GM21515 (cell line): ENCODE measurements at regions not wholly inside any gene's neighbourhood (a gene's known extent, or its start where the extent isn't known, plus 50 kb on each side); places are given as distances from the start of the nearest gene placed in this dataset.

ENCODE experiments used
- ATAC-seq: cut with Tn5 transposase; IDR thresholded peaks from one replicate; pipeline ENCODE4 v1.9.1; 2021; ENCODE audit not compliant: unreplicated experiment

DNA sequence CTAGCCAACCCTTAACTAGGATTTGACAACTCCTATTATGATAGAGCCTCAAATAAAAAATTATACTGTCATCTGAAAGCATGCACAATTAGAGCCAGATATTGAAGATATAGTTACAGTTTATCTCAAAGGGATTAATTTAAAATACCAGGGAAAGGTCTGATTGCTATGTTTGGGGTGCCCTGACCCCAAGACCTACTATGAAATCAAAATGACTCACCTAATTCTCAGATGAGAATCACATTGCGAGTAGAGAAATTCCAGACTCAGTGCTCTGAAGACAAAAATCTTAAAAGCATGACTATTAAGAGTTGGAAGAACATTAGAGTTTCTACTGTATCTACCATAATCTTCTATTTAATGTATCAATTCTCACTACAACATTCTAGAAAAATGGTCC is 297.1 kb downstream of the AHR start:
- no peak for ATAC-seq

DNA sequence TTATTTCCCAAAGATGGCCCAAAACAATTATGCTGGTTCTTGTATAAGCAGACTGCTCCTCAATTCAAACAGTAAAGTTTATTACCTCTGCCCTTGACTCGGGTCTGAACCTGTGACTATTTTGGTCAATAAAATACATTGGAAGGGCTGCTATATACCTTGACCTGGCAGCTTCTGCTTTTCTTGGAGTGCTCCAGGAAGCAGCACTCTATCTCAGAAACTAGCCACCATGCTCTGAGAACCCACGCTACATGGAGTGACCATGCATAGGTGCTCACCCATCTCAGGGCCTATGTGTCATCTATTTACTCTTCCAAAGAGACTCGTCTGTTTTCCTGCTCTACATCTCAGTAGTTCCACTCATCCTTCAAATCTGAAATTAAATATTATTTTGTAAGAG is 299.9 kb downstream of the AHR start:
- no peak for ATAC-seq

DNA sequence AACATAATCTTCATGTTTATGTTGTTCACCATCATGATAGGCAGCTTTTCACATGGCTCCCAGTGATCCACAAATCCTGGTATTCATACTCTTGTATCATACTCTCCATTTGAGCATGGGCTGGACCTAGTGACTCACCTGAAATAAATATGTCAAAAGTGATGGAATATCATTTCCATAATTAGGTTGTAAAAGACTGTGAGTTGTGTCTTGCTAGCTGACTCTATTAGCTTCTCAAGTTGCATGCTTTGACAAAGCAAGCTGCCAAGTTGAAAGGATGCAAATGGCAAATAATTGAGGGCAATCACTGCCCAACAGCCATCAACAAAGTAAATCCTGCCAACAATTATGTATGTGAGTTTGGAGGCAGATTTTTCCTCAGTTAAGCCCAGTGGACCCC is 300.4 kb downstream of the AHR start:
- ATAC-seq = no peak

DNA sequence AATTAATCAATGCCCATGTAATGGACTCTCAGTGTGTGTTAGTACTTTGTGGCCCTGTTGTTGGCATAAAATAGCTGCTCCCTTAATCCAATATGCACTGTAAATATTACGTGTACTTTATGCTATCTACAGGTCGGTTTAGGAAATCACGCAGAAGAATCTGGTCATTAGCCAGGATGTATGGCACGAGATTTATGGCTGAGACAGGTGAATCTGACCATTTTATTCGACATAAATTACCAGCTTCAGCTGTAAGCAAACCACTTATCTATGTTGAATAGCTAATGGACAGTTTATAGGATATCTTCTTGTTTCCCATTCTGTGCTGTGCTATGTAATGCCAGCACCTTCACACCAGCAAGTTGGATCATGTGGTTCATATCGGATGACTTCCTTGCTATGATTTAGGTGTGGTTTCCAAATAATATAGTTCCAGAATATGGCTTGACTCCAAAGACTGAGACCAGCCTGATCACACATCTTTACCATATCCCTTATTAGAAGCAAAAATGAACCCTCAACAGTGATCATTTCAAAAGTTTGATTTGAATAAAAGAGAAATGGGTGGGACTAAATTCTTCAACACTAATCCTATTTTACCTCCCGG is 301.4 kb downstream of the AHR start:
- no peak for ATAC-seq

DNA sequence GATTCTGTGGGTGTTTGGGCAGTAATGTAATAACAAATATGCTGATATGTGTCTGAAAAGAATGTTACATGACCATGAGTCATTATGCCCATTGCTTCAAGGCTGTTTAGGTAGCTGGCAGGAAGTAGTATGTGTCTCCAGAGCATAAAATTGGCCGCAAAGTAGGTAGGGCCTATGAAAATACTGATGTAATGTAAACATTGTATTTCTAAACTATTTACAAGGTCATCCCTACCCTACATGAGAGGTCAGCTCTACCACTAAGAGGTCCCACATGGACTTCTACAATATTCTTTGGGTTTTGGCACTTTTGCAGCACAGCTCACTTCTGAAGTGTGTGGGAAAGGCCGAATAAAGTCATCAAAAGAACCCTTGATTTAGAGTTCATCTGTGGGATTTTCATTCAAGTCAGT is 301.9 kb downstream of the AHR start:
- ATAC-seq = no peak

DNA sequence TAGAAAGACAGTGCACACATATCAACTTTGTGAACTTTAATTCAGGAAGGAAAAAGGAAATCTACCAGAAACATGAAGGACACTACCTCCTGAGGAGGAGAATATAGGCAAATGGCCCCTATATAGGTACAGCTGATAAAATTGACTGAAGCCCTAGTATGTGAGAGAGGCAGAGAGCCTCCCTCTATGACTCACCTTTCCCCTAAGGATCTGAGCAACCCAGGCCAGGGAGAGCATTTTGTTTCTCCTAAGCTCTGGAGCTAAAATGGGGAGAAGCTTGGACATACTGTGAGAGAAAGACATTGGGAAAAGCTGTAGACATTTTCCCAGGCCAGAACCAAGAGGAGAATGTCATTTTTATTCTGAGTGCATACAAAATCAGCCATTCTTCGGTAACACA is 303.5 kb downstream of the AHR start:
- ATAC-seq = no peak

DNA sequence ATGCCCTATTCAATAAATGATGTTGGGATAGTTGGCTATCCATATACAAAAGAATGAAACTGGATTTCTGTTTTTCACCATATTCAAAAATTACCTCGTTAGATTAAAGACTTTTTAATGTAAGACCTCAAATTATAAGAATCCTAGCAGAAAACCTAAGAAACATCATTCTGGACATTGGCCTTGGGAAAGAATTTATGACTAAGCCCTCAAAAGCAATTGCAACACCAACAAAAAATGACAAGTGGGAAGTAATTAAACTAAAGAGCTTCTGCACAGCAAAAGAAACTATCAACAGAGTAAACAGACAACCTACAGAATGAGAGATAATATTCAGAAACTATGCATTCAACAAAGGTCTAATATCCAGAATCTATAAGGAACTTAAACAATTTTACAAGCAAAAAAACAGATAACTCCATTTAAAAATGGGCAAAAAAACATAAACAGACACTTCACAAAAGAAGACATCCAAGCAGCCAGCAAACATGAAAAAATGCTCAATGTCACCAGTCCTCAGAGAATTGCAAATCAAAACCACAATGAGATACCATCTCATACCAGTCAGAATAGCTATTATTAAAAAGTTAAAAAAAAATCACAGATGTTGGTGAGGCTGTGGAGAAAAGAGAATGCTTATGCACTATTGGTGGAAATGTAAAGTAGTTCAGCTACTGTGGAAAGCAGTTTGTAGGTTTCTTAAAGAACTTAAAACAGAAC is 309.8 kb downstream of the AHR start:
- no peak for ATAC-seq

DNA sequence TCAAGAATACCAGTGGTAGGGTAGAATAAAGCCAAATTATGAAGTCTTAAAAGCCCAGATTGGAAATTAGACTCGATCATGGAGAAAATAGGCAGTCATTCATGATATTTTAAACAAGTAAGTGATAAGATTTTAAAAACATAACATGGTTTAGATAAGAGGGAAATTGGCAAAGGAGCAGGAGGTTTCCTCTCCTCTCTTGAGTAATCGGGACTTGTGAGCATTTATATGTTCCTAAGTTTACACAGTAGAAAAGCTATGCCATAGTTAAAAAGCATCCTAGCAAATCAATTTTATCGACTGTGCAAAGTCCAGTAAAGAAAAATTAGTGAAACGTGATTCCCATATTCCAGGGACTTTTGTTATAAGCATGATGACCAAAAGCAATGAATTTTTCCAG is 313.2 kb downstream of the AHR start:
- no peak for ATAC-seq

DNA sequence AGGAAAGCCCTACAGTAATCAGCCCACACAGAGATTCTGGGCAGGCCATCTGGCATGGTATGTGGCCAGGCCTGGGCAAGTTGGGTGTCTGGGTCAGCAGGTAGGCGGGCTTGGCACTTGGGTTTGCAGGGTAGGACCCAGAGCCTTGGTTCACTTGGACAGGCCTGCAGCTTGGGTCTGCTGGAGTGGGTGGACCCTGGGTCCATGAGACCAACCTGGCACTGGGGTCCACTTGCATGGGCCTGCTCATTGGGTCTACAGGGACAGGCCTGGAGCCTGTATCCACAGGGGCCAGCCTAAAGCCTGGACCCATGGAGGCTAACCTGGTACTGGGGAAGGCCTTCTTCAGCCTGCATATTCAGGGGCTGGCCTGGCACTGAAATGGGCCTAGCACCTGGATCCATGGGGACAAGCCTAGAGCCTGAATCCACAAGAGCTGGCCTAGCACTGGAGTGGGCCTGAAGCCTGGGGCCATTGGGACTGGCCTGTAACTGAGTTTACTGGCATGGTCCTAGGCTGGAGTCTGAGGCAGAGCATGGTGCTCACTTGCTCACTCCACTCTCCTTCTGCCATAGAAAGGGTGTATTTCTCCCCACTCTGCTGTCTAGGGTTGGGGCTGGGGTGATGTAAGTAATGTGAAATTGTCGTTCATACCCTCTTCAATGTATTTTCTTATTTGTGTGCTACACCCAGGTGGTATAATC is 315.0 kb downstream of the AHR start:
- no peak for ATAC-seq

DNA sequence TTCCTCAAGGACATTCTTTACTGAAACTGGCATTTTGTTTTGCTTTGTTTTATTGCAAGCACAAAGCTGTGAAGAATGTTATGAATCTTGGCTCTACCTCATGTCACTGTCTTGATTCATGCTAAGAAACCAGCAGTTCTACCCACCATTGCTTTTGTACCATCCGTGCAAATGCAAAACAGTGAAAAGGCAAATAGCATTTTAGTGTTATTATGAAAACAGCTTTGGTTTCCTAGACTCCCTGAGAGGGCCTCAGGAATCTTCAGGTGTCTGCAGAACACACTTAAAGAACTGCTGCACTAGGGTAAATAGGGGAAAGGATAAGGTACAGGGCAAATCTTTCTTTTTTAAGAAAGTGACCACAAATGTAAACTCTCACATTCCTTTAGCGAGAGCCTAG is 318.9 kb downstream of the AHR start:
- ATAC-seq = no peak

DNA sequence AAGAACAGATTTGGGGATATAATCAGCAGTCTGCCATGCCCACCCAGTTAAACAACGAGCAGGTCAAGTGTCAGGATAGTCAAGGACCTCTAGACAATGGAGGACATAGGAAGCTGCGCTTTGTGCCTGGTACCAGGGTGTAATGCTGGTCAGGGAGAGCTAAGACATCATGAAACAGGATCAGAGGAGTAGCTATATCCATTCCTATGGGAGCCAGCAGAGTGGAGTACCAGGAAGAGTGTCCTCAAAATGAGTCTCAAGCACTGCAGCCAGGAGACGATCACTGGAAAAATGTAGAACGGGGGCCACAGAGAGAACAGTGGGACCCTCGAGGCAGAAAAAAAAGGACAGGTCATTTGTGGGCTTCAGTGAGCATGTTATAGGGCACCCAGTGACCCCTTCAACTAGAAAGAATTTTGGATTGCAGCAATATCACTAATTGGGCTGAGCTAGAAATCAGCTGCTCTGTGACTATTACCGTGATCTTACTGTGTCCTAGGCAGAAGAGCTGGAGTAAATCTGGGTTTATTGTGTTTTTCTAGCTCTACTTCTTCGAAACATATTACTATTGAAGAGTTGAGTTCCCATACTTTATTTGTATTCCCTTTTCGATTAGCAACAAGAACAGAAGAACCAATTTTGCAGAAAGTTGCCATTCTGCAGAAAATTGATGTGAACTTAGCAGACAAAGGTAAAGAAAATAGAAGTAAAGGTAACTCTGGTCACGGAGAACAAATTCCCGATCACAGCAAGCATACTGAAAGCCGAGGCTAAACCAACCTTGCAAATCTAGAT is 319.6 kb downstream of the AHR start:
- no peak for ATAC-seq

DNA sequence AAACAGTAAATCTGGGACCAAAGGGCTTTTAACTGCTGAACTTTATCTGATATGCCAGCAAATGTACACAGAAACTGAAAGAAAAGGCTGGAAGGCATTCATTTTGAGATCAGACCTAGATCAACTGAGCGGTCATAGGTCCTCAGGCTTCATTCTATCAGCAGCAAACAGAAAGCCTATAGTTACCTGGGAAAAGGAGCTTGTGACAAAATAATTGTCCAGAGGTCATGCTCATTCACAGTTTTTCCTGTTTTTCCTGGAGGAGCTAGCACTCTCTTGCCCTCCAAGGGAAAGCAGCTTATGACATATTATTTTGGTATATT is 320.2 kb downstream of the AHR start:
- no peak for ATAC-seq

DNA sequence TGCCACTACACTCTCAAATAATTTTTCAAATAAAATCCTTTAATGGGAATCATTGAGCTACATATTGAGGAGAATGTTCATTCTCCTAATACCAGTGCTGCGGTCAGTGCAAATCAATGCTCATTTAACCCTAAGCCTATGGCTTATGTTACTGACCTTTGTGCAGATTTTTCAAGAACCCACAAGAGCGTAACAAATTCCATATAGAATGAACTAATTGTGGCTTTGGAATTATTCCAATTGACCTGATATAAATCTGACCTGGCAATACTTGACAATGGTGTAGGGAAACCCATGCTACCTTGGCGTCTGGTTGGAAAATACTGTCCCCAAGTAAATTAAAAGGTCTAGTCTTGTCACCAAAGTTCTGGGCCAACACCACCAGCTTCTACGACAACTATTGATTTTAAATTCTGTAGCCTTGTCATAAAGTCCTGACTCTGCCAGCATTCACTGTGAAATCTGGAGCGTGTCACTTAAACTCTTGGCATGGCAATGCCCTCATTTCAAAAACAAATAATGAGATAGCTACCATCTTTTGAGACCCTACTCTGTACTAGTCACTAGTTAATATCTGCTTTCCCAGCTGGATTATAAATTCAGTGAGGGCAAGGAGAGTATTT is 320.9 kb downstream of the AHR start:
- ATAC-seq = no peak

DNA sequence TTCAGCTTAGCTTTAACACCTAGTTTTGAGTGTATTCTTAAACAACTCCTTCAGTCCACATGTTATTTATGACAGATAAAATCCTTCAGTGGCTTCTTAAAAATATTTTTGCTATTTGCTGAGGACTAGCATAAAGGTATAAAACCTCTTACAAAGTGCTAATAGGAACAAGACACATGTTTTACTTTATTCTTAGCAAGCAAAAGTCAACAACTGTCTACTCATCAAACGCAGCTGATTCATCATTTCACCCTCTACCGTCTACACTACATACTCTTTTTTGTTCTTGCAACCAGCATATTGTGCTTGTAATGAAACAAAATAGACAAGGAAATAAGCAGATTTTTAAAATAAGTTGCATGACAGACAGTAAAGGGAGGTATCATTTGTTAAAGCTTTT is 319.7 kb downstream of the SNX13 start:
- ATAC-seq = no peak

DNA sequence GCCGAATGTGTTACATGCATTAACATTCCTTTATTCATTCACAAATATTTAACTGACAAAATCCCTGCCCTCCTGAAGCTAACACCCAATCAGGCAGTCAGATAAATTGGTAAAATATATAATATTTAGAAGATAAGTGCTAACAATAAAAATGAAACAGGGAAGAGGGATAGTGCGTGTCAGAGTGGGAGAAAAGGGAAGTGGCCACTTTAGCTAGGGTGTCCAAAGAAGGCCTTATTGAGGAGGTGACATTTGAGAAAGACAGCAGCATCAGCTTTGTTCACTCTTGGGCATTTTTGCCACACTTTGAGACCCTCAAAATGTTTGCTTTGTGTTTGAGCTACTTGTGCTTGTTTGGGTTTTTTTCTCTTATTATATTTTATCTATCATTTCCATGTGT is 317.8 kb downstream of the SNX13 start:
- no peak for ATAC-seq

DNA sequence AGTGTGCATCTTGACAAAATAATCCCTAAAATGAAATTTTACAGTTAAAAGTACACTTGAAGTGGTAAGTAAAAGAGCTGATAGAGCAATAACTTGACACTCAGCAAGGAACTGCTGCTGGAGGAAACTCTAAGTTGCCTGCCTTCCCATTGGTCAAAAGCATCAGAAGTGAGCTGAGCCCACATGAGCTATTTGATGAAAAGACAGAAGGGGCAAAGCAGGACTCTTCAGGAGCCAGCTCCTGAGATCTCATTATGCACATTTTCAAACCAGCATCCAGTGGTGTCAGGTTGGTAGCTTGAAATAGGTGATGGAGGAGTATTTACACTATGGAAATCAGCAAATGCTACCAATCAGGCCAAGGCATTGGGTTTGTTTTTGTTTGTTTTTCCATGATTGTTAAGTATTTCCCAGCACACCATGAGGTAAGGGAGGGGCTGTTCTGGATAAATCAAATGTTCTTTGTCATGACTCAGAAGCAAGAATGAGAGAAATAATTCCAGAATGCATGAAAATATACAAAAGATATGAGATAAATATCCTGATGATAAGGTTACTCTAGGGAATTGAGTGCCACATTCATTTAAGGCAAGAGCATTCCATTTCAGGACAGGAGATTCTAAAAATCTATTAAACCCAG is 316.6 kb downstream of the SNX13 start:
- no peak for ATAC-seq

DNA sequence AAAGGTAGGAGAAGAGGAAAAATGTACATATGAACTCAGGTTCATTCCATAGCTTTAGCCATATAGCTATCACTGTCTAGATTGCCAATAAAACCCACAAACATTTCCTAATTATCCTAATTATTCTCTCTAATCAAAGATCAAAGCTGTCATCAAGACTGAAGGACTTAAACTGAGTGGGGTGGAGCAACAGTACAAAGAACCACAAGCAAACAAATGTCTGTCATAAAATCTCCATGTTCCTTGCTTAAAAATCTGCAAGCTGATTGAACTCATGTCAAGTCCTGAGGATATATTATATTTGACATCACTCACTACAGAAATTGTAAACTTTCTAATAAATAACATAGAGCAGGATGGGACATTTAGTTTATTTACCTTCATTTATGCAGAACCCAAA is 315.9 kb downstream of the SNX13 start:
- ATAC-seq = no peak

DNA sequence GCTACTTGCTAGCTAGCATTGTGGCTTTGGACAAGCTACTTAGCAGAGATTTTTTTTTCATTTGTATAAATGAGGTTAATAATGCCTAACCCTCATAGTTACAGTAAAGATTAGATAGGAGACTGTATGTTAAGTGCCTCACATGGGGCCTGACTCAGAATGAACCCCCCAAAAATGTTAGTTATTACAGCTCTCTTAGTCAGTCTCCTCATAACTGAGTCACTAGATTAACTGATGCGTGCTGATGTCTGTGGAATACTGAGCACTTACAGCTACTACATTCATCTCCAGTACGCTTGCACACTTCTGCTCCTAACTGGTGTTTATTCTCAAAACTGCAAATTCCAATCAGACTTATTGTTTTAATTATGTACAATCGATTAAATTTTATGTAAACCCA is 315.3 kb downstream of the SNX13 start:
- no peak for ATAC-seq

DNA sequence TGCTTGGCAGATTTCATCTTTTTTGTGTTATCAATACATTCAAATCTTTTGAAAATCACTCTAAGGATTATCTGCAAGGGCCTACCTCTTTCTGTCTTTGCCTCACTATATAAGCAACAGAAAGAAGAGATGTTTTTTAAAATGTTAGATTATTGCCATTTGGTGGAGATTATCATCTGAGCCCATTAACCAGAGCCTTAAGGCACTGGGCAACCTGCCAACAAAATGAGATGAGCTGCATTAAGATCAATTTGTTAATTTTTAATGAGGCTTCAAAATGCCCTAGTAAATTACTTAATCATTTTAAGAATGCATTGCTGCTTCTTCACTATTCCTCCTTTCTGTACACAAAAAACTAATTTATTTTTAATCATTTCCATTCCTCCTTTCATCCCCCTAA is 314.1 kb downstream of the SNX13 start:
- no peak for ATAC-seq

DNA sequence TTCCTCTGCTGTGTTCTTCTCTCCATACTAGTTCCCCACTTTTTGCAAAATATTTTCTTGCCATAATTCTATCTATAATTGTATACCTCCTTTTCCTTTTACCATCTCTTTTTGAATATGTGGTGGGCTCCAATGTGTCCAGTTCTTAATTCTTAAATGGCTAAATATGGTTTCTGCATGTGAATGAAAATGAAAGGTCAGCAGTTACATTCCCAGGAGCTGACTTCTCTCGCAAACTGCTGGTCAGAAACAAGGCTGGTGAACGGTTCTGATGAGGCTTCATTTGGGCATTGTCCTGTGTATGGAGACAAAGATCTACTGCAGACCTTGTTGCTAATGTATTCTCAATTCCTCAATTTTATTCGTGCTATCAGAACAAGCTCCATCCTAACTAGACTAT is 309.2 kb downstream of the SNX13 start:
- no peak for ATAC-seq

DNA sequence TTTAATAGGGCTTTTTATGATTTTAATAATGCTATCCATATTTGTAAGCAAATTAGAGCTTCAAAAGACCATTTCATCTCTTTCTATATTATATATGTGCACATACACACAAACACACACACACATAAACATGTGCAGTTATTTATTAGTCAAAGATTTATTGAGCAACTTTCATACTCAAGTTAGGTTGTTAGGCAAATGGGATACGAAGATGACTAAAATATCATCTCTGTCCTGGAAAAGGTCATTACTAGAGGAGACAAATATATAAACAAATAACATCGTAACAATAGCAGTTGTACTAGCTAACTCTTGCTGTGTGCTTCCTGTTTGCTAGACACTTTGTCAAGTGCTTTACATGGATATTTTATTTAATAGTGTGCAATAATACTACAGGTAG is 307.9 kb downstream of the SNX13 start:
- ATAC-seq = no peak
